GF-D8 (cell line): ENCODE measurements at regions not wholly inside any gene's neighbourhood (a gene's known extent, or its start where the extent isn't known, plus 50 kb on each side); places are given as distances from the start of the nearest gene placed in this dataset.

Experiments used
- DNase-seq: peaks from one replicate; lab custom pipeline; 2025; lab: John Stamatoyannopoulos, UW

DNA sequence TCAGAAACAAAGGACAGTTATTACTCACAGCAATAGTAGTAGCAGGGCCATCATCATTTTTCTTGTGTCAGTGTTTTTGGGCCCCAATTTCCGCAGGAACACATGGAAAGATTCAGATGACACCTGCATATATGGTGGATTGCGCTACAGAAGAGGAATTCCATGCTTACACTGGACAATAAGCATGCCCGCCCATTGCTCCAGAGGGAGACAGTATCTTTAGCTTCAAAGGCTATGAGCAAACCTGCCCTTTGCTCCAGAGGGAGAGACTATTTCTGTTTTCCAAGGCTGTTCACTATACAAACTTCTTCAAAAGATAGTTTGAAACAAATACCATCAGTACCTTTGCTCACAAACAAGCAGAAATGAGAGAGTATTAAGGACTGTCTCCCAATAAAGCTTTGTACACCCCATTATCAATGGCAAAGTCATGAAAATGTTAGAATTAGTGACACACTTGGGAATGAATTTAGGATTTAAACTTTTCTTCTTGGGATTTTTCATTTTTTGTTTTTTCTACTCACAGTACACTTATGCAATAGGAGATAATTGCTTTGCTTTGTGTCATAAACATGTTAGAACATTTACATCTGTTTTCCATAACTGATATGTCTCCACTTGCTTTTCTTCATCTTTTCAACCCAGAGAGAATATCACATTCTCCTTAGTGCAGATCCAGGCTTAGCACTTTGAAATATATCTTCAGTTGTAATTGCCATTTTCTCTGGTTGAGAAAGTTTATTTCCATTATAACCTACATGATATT, 564.5 kb upstream of the ZNF717 start:
- no peak for DNase-seq

DNA sequence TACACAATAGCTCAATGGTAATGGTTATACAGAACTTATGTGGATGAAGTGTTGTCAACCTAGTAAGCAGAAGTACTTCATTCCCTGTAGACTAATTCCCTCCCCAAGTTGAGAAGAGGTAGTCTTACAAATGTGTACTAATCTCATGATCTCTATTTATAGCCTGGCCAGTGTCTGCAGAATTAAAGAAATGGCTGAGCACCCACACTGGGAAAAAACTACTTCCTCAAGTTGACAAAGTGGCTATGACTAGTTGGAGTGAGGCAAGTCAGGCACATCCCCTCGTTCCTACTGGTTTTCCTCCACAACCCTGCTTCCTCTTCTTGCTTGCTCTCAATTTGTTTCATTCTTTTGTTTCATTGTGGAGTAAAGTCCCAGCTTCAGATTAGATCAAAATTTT, 566.7 kb upstream of the ZNF717 start:
- DNase-seq = no peak

DNA sequence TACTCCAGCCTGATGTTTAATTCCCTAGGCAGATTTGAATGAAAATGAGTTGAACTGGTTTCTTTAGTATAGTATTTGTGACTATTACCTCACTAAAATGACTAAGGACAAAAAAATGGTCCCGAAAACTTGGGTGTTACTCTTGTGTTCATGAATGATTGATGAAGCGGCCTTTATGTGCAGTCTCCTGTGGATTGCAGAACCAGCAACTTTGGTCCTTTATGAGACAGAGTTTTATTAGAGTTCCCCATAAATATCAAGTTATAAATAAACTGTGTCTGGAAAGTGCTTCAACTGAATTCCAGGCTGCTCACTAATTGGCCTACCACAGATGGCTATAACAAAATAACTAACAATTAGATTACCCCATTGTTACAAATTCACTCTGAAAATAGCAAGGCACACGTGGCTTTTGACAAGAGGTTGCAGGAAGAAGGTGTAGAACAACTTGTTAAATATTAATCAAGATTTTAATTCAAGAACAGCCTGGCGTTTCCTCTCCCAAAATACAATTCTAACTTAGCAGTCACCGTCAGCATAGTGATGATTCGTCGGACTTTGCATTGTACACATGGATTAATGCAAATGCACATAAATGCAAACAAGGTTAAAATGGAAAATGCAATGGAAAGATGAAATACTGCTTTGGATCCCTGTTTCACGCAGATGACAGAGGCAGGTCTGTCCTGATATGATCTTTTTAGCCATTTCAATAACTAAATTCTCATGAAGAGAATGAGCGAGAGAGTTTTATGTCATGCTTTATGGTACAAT, 567.3 kb upstream of the ZNF717 start:
- DNase-seq = no peak

DNA sequence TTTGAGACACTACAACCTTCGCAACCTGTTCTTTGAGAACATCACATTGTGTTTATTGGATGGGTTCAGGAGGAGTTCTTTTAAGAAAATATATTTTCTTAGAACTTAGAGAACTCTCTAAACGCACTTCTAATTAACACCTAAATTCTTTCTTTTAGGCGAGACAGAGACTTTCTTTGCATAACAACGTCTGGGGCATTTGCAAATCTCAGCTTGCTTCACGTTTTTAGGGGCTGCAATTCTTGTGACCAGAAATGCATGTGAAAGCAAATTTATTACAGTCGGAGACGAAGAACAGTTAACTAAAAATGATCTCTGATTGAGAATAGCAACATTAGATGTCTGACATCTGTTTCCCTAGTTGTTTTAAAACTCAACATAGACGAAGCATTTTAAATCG, 568.3 kb upstream of the ZNF717 start:
- no peak for DNase-seq

DNA sequence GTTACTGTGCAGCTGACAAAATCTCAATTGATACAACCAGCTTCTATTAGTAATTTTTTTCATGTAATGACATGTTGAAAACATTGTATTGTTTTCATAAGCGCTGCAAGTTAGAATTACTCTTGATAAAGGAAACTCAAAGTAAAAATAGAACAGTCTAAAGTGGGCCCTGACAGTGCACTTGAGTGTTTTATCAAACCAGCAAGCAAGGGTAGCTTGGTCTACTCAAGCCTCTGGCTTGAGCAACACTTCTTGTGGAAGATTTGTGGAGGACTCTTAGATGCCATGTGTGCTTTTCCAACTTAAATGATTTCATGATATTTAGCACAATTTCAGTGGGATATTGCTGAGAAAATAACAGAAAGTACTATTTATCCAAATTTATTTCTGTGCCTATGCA, 575.7 kb upstream of the ZNF717 start:
- no peak for DNase-seq

DNA sequence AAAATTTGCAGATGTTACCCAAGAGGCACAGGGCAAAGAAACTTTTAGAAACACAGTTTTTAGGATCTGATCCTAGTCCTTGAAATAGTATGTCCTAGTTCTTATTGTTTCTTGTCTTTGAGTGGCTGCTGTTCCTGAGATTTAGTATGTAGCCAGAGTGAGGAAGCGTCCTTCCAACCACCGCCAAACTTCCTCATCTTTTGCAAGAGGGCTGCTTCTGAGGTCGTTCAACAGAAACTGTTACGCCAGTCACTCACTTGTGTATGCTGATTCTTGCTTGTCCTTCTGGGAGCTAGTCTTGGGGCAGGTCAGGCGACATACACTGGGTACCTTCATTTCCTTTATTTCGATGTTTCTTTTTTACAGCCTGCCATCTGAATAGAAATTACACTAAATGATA, 577.3 kb upstream of the ZNF717 start:
- DNase-seq = no peak

DNA sequence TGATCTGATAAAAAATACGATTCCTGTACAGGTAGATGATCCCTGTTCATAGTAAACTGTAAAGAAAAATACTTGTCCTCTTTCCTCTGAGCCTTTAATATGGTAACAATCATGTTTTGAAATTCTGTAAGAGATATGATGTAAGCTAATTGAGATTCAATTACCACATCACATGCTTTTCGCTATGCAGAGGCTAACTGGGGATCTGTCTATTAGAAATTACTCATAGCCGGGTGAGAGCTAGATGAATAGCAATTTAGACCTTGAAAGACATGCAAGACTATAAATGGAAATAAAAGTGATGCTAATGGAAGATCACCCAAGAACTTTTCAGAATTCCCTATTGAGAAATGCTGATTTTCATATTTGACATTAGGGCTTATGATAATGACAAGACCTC, 579.9 kb upstream of the ZNF717 start:
- DNase-seq = no peak

DNA sequence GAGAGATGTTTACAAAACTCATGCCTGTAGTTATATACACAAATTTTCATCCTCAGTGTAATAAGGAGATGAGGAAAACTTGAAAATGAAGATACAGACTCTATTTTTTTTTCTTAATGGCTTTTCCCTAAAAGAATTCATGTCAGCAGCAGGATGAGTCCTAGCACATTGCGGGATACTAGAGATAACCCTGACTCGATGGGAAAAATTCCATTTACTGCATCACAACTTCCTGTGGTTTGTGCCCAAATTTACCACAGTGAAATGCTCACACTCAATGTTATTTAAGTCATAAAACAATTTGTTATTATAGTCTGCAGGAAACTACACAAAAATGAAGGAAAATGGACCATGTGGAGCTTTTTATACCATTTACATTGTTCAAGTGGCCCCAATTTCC, 581.9 kb upstream of the ZNF717 start:
- DNase-seq = no peak

DNA sequence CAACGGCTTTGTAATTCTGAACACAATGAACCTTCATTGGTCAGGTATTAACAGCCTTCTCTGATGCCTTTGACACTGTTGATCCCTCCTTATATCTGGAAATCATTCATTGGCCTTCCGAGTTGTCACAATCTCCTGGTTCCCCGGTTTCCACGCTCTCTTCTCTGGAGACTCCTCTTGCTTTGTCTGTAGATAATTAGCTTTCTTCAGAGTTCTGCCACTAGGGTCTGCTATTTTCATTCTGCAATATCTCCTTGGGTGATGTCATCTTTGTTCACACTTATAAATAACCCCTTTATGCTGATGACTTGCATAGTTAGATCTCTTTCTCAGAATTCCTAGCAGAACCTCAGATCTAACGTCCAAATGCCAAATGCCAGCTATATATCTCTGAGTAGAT, 583.8 kb upstream of the ZNF717 start:
- no peak for DNase-seq

DNA sequence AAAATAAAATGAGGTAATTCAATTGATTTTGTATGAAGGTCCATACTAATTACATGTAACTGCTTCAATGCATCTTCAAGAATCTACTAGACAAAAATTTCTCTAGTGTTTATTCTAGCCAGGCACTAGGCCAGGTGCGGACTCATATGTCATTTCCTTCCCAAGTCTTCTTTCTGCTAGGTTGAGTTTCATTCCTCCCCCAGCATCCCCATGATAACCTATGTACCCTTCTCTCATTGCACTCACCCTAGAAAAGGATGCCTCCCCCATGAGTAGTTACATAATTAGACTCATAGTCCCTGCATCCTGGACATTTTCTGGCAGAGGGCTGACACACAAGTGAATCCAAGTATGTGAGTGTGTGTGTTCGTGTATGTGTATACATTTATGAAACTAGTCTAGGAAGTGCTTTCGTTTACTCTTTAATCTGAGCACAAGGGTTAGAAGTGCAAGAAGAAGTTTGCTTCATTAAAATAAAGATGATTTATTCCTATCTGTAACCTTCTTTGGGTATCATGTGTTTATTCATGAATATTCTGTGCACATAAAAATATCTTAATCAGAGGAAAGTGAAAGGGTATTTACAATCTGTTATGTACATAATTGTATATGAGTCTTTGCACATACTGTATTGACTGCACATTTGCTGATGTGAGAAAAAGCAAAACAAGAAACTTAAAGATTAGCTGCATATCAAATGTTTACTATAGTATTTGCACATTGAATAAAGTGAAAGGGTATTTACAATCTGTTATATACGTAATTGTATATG, 585.6 kb upstream of the ZNF717 start:
- no peak for DNase-seq

DNA sequence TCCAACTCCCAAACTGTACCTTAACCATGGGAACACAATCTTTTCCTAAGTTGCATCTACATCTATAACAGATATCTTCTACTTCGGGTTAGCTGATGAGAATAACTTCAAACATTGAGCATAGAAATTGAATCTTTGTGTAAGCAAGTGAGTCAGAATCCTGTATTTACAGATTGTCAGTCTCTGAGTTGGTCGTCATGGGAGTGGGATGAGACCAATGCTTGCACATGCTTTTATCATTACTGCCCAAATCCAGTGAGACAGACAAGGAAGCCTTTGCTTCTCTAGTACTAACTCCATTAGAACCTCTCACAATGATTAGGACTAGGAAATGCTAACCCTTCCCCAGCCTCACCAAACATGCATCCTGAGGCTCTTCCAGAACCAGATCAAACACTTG, 587.1 kb upstream of the ZNF717 start:
- DNase-seq = no peak

DNA sequence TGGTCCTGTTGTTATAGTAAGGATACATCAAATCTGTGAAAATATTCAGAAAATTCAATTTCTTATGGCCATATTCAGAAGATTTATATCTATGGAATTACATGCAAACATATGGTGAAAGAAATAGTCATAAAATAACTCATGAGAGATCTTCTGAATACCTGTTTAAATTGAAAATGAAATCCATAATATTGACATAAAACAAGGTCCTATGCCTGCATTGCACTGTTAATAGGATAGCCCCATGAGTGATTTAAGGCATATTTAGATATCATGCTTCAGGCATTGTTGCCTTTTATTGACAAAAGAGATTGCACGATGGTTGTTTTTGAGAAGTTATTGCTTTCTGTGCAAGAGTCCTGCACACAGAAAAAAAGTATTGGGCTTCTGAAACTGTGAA, 591.7 kb upstream of the ZNF717 start:
- DNase-seq = no peak

DNA sequence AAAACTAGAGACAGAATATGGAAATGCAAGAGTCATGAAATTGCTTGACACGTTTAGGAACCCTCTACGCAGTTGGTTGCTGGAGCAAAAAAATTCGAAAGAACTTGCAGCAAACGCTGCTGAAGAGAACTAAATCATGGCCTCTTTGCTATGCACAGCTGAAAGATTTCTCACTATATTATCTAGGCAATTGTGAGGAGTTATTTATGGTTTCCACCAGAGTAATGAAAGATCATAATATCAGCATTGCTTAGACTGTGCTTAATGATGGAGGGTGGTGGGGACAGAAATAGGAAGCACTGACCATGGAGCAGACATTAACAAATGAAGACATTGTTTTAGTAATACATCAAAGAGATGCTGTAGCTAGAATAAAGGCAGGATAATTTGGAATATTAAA, 593.4 kb upstream of the ZNF717 start:
- no peak for DNase-seq

DNA sequence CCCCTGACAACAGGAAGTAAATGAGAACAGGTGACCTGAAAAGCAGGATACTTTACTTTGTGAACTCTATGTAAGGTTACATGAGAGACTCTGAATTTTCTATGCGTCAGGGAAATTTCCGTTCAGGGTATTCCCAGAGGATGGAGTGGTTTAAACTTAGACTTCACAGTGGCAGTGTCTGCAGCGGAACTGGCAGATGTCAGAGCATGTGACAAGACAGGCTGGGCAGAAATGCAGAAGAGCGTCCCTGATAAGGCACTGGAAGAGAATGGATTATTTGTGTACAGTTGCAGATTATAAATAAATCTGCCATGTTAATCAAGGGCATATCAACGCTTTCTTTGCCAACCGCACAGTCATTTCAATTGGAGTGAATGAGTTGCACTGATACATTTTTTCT, 598.4 kb upstream of the ZNF717 start:
- no peak for DNase-seq

DNA sequence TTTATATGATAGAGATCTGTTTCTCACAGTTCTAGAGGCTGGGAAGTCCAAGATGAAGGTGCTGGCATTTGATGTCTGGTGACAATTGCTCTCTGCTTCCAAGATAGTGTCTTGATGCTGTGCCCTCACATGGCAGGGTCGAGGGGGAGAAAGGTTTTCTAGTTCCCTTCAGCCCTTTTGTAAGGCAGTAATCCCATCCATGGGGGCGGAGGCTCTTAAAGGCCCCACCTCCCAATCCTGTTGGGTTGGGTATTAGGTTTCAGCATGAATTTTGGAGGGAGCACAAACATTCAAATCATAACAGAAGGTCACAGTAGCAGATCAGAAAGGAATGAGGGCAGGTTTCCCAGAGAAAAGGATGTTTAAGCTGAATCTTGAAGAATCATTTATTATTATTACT, 601.7 kb upstream of the ZNF717 start:
- no peak for DNase-seq

DNA sequence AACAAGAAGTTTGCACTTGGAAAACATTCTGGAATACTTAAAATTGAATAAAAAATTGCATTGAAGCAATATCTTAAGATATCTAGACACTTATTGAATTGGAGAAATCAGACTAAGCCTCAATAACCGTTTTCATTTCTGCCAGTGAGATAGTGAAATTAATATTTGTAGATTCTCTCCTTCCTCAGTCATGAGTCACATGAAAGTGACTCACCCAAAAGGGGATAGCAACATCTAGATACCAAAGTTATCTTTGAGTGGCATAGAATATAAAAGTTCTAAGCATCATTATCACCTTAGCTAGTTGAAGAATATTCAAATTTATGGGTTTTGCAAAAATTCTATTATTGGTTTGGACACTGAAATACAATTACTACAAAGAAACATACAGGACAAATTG, 614.8 kb upstream of the ZNF717 start:
- no peak for DNase-seq

DNA sequence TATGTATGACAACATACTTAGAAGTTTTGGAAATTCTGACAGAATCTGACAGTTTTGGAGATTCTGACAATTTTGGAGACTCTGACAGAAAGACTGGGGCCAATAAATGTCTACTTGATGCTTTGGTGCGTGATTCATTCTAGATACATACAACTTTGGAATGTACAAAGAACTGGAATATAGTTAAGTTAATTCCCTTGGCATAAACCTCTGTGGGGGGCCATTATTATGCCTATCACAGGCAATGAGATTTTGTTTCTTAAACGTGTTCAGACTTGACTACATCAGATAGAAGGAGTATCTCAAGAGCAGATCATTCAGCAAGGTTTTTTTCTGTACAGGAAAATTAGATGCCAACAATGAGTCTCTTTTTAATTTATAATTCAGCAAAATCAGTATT, 617.6 kb upstream of the ZNF717 start:
- DNase-seq = no peak

DNA sequence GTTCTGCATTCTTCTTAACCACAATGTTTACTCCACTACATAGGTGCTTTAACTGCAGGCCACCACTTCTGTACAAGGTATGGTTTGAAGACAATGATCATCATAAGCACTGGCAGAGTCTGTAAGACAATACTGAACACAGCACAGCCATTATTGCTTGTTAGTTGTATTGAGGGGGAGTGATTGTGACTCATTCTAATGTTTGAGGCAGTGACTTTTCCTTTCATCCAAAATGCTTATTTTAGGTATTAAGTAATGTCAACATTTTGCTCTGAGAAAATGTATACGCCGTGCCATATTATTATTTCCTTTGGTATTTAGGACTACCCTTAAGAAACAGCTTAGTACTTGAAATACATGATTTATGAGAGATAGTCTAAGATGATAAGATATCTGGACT, 618.2 kb upstream of the ZNF717 start:
- no peak for DNase-seq

DNA sequence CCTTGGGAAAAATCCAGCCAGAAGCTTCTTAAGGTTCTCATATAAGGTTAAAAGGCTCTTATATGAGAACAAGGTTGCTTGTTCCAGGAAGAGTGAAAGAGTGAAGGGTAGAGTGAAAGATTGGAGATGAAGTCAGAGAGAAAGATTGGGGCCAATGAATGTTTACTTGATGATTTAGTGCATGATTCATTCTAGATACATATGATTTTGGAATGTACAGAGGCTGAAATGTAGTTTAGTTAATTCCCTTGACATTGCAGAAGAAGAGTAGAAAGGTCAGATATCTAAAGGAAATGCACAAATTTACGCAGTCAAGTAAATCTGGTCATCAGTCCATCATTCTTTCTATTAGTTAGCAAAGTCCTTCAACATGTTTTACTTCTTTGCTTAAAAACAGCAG, 619.8 kb upstream of the ZNF717 start:
- no peak for DNase-seq

DNA sequence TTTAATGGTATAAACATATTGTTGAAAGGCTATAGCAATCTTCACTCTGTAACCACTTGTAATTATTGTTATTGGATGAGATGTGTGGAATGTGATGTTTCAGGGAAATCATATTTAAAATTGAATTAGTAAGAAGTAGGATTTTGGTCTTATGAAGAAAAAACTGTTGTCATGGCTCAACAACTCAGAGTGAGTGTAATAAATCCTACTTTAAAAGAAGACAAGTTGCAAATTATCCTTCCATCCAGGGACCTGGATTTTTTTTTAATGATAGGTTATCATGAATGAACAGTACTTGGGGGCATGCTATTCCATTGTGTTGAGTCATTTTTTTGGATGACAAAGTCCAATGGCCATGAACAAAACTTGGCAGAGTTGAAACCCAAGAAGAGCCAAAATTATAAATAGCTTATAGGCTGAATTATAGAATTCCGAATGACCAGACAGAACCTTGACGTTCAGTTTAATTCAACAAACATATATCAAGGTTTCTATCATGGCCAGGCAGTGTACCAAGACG, 625.5 kb upstream of the ZNF717 start:
- no peak for DNase-seq

DNA sequence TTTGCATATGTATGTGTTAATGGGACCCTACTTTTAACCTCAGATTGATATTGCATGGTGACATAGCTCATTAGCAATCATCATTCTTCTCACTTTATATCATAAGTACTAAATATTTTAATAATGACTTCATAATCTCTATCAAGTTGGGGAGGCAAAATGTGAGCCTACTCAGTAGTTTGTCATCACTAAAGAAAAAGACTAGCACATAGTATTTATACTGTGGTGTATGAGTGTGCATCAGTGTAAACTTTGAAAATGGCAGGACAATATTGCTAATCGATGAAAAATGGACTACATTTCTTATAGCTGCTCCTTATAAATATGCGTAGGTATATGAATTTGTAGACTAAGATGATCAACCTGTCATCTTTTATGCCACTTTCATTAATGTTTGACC, 624.5 kb upstream of the ROBO2 start:
- no peak for DNase-seq

DNA sequence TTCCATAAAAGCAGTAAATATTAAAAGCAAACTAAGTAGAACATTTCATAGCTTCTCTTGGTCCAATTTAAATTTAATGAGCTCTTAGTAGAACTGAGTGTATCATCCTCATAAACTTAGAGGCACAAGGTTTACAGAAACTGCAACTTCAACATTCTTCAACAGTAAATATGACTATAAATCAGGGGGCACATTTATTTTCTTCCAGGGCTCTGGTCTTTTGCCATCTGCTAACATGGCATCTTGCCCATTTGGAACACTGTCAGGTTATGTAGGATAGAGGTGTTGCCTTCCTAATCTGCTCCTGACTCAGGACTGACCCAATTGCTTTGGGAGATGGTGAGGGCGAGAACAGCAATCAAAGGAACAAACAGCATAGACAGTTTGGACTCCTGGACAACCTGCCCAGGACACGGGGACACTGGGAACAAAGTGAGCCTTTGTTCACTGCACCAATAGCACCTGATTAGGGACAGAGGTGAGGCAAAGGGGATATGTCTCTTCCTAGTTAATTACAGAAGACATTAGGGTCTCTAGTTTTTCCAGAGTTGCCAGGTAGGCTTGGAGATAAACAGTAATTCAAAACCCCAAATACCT, 610.2 kb upstream of the ROBO2 start:
- no peak for DNase-seq
